Mucosa of rectum (tissue), 2 donors: ENCODE measurements at regions not wholly inside any gene's neighbourhood (a gene's known extent, or its start where the extent isn't known, plus 50 kb on each side); places are given as distances from the start of the nearest gene placed in this dataset.
"Not testable (repeated sequence)": the region's sequence is repeated elsewhere in the genome, so short reads cannot be mapped to it uniquely, and the experiment has no call there.

Experiments used
- H3K27ac ChIP-seq, 2 donors: one replicate each; pipeline ENCODE4 v1.7.0; 2013; ENCODE audit warnings: inconsistent platforms in 2 of 2, low read depth in 2 of 2, low read length in 2 of 2
- H3K27me3 ChIP-seq, 2 donors: one replicate each; pipeline ENCODE4 v1.7.0; 2013; ENCODE audit warnings: low read length in 2 of 2; ENCODE audit not compliant: control insufficient read depth in 2 of 2, insufficient read depth in 2 of 2
- H3K36me3 ChIP-seq, 2 donors: one replicate each; pipeline ENCODE4 v1.7.0; 2013; ENCODE audit warnings: low read length in 2 of 2; ENCODE audit not compliant: control insufficient read depth in 2 of 2, insufficient read depth in 2 of 2
- H3K4me1 ChIP-seq, 2 donors: one replicate each; pipeline ENCODE4 v1.7.0; 2013; ENCODE audit warnings: low read length in 2 of 2, mild to moderate bottlenecking in 1 of 2; ENCODE audit not compliant: control insufficient read depth in 2 of 2, insufficient read depth in 2 of 2
- H3K4me3 ChIP-seq, 2 donors: one replicate each; pipeline ENCODE4 v1.7.0; 2013; ENCODE audit warnings: low read length in 2 of 2
- H3K9ac ChIP-seq, 2 donors: one replicate each; pipeline ENCODE4 v1.7.0; 2013; ENCODE audit warnings: low read length in 2 of 2, low read depth in 1 of 2, mild to moderate bottlenecking in 1 of 2
- H3K9me3 ChIP-seq, 2 donors: one replicate each; pipeline ENCODE4 v1.7.0; 2013; ENCODE audit warnings: low read length in 2 of 2; ENCODE audit not compliant: control insufficient read depth in 2 of 2
- donor health status: healthy.
- donor health status: Normal muscosa, but diverticular disease.

DNA sequence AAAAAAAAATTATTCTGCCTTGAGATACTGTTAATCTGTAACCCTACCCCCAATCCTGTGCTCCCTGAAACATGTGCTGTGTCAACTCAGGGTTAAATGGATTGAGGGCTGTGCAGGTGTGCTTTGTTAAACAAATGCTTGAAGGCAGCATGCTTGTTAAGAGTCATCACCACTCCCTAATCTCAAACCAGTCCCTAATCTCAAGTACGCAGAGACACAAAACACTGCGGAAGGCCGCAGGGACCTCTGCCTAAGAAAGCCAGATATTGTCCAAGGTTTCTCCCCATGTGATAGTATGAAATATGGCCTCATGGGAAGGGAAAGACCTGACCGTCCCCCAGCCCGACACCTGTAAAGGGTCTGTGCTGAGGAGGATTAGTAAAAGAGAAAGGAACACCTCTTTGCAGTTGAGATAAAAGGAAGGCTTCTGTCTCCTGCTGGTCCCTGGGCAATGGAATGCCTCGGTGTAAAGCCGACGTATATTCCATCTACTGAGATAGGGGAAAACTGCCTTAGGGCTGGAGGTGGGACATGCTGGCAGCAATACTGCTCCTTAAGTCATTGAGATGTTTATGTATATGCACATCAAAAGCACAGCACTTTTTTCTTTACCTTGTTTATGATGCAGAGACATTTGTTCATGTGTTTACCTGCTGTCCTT, 402.6 kb downstream of the TBC1D32 start:
- not testable (repeated sequence) for H3K4me1 ChIP-seq, H3K9ac ChIP-seq, H3K36me3 ChIP-seq

DNA sequence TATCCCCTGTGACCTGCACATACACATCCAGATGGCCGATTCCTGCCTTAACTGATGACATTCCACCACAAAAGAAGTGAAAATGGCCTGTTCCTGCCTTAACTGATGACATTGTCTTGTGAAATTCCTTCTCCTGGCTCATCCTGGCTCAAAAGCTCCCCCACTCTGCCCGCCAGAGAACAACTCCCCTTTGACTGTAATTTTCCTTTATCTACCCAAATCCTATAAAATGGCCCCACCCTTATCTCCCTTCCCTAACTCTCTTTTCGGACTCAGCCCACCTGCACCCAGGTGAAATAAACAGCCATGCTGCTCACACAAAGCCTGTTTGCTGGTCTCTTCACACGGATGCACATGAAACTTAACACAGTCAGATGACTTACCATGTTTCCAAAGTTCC, 403.8 kb downstream of the TBC1D32 start:
- not testable (repeated sequence) for H3K27ac ChIP-seq, H3K4me3 ChIP-seq, H3K9me3 ChIP-seq, H3K27me3 ChIP-seq, H3K9ac ChIP-seq, H3K4me1 ChIP-seq, H3K36me3 ChIP-seq

More for the DNA sequence above, 402.6 kb downstream of the TBC1D32 start:
- H3K4me3 ChIP-seq, H3K27ac ChIP-seq, H3K9me3 ChIP-seq, H3K27me3 ChIP-seq: not testable (repeated sequence)

DNA sequence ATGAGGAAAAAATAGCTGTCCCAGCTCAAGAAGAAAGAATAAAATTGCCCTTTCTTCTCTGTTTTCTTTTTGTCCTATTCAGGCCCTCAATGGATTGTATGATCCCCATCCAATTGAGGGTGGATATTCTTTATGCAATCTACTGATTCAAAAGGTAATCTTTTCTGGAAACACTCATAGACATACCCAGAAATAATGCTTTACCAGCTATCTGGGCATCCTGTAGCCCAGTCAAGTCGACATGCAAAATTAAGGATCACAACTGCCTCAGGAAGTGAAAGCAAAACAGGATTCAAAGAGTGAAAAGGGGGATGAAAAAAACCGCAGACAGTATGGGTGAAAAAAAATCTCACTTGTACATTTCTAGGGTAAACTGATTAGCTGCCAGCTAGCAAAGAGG, 410.1 kb downstream of the TBC1D32 start:
- H3K36me3 ChIP-seq, result no peaks in the 10 kb centered on the region
- H3K27me3 ChIP-seq, result no peaks in the 10 kb centered on the region
- no peaks in the 10 kb centered on the region for H3K4me1 ChIP-seq
- no peak overlapping the region for H3K27ac ChIP-seq
- no peak overlapping the region for H3K4me3 ChIP-seq
- H3K9ac ChIP-seq, result no peak overlapping the region
- no peaks in the 10 kb centered on the region for H3K9me3 ChIP-seq

DNA sequence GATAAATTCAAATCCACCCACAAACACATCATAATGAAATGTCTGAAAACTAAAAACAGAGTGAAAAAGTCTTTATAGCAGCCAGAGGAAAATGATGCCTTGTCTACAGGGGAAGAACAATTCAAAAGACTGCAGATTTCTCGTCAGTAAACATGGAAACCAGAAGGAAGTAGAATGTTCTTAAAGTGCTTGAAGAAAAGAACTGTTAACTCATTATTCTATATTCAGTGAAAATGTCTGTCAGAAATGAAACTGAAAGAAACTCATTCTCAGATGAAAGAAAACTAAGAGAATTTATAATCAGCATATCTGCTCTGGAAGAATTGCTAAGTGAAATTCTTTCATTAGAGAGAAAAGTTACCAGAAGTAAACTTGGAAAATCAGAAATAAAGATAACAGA, 416.1 kb downstream of the TBC1D32 start:
- H3K9ac ChIP-seq, result no peak overlapping the region

DNA sequence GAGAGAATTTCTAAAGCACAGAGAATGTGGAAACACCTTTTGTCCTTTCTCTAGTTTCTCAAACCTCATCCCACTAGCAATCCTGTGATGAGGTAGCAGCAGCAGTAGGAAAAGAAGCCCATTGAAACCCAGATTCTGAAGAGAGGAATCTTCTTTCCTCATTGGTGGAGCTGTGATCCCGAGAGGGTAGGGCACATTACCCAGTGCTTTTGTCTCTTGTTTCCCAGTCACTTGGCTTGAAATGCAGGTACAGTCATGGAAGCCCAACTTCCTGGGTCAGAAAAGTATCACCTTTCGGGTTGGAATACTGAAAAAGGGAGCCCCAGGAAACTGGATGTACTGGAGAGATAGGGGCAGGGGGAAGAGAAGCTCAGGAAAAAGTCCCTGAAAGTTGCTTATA, 417.4 kb downstream of the TBC1D32 start:
- H3K4me1 ChIP-seq, result no peaks in the 10 kb centered on the region
- no peak overlapping the region for H3K9ac ChIP-seq
- H3K27ac ChIP-seq, result no peak overlapping the region
- H3K4me3 ChIP-seq, result no peak overlapping the region
- no peaks in the 10 kb centered on the region for H3K36me3 ChIP-seq
- no peaks in the 10 kb centered on the region for H3K9me3 ChIP-seq
- H3K27me3 ChIP-seq, result no peaks in the 10 kb centered on the region

More for the DNA sequence above, 416.1 kb downstream of the TBC1D32 start:
- Histone ChIP-seq H3K4me1 (no peaks in the 10 kb centered on the region), H3K36me3 (no peaks in the 10 kb centered on the region), H3K27ac (no peak overlapping the region), H3K27me3 (no peaks in the 10 kb centered on the region), H3K4me3 (no peak overlapping the region), H3K9me3 (no peaks in the 10 kb centered on the region)

DNA sequence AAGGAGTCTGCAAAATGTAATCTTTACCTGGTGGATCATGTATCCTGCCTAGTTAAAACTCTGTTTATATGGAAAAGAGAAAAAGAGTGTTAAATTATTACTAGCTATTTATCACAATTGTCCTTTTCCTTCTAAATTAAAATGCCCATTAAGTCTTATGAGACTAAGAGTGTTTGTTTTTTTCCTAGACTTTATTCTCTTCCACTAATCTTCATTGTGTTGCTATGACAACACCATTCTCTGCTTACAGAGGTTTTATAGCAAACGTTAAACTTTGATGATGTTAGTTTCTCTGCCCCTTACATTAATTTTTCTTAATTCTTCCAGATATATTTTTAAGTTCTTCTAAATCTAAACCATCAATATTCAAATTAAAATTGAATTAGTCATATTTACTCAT, 420.8 kb downstream of the TBC1D32 start:
- Histone ChIP-seq H3K9ac (no peak overlapping the region), H3K4me3 (no peak overlapping the region), H3K27me3 (no peaks in the 10 kb centered on the region), H3K9me3 (no peaks in the 10 kb centered on the region), H3K4me1 (no peaks in the 10 kb centered on the region), H3K36me3 (no peaks in the 10 kb centered on the region), H3K27ac (no peak overlapping the region)

DNA sequence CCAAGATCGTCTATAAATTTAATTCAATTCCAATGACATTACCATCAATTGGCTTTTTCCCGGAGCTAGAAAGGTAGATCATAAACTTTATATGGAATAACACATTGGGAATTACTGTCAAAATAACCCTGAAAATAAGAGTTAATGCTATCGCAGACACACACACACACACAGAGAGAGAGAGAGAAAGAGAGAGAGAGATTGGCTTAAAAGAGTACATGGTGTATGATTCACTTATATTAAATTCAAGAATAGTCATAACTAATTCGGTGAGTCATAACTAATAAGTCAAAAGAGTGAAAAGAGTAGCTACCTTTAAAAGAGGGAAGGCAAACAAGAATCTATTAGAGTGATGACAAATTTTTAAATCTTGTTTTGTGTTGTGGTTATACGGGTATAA, 425.5 kb downstream of the TBC1D32 start:
- H3K4me3 ChIP-seq, result no peak overlapping the region
- no peak overlapping the region for H3K9ac ChIP-seq
- H3K27ac ChIP-seq, result no peak overlapping the region
- no peaks in the 10 kb centered on the region for H3K4me1 ChIP-seq
- H3K9me3 ChIP-seq, result no peaks in the 10 kb centered on the region
- H3K27me3 ChIP-seq, result no peaks in the 10 kb centered on the region
- no peaks in the 10 kb centered on the region for H3K36me3 ChIP-seq

DNA sequence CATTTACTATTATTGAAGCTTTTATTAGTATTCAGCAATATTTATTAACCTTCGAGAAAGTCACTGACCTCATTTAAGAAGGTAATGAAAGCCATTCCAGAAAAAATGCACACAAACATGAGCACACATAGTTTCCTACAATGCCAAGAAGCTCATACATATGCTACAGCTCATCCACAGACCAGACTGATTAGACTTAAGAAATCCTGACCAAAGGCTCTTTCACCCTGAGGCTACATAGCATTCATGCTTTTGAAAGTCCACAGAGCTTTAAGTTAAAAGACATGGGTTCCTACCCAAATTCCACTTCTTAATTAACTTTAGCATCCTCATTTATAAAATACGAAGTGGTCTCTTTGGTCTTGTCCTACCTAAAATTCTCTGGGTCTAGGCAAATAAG, 430.4 kb downstream of the TBC1D32 start:
- Histone ChIP-seq H3K4me1 (no peaks in the 10 kb centered on the region), H3K27me3 (no peaks in the 10 kb centered on the region), H3K4me3 (no peak overlapping the region)

DNA sequence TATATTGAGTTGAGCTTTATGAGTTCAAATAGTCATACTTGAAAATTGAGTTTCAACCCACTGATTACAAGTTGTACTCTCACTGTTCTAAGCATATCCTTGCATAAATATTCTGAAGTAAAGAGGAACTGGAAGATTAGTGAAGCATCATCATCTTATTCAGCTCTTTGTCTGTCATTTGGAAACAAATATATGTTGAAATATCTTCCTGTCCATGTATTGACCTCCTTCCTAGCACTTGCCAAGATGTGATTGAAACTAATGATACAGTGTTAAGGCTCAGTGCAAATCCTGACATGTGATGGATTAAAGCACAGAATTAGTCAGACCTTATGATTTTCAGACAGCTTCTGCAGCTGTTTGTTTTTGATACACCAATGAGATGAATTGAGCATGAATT, 434.3 kb downstream of the TBC1D32 start:
- Histone ChIP-seq H3K36me3 (no peaks in the 10 kb centered on the region), H3K9ac (no peak overlapping the region), H3K4me3 (no peak overlapping the region), H3K9me3 (no peaks in the 10 kb centered on the region), H3K27ac (no peak overlapping the region), H3K4me1 (no peaks in the 10 kb centered on the region), H3K27me3 (no peaks in the 10 kb centered on the region)

More for the DNA sequence above, 430.4 kb downstream of the TBC1D32 start:
- Histone ChIP-seq H3K9me3 (no peaks in the 10 kb centered on the region), H3K36me3 (no peaks in the 10 kb centered on the region), H3K27ac (no peak overlapping the region), H3K9ac (no peak overlapping the region)

DNA sequence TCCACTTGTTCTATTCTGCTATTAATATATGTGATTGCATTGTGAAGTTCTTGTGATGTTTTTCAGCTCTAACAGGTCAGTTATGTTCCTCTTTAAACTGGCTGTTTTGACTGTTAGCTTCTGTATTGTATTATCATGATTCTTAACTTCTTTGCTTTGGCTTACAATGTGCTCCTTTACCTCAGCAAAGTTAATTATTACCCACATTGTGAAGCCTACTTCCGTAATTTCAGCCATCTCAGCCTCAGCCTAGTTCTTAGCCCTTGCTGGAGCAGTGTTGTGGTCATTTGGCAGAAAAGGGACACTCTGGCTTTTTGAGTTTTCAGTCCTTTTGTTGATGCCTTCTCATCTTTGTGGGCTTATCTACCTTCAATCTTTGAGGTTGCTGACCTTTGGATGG, 440.2 kb downstream of the TBC1D32 start:
- H3K27ac ChIP-seq, result no peak overlapping the region
- no peaks in the 10 kb centered on the region for H3K27me3 ChIP-seq
- no peaks in the 10 kb centered on the region for H3K9me3 ChIP-seq
- H3K9ac ChIP-seq, result no peak overlapping the region
- no peaks in the 10 kb centered on the region for H3K4me1 ChIP-seq
- no peaks in the 10 kb centered on the region for H3K36me3 ChIP-seq
- H3K4me3 ChIP-seq, result no peak overlapping the region

DNA sequence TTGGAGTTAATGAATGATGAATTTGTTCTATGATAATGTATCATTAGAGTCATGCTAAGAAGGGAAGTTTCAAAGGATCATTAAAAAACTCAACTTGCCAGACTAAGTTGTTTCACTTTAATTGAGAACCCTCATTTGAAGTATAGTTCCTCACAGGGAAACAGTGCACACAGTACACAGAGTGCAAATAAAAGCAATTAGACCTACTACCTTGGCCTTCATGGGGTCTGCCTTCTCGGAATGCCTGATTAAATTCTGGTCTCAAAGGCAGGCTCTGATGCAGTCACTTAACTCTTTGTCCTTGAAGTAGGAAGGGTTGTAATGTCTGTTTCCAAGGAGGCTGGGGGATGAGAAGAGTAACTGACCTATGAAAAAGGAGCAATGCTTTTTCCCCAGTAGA, 457.3 kb downstream of the TBC1D32 start:
- Histone ChIP-seq H3K9me3 (no peaks in the 10 kb centered on the region), H3K27me3 (no peaks in the 10 kb centered on the region), H3K27ac (no peak overlapping the region), H3K9ac (no peak overlapping the region), H3K36me3 (no peaks in the 10 kb centered on the region), H3K4me1 (no peaks in the 10 kb centered on the region), H3K4me3 (no peak overlapping the region)
